Jurkat, Clone E6-1 (cell line): ENCODE measurements at regions not wholly inside any gene's neighbourhood (a gene's known extent, or its start where the extent isn't known, plus 50 kb on each side); places are given as distances from the start of the nearest gene placed in this dataset.

Source experiments
- DNase-seq: peaks from one replicate; pipeline ENCODE4 v3.0.0-alpha.2; 2011; ENCODE audit warnings: low read depth, low spot score
- H3K4me3 ChIP-seq: 2 replicates; pipeline ENCODE4 v1.5.1; 2011; ENCODE audit warnings: mild to moderate bottlenecking, low read length, control low read depth, moderate library complexity

GRCh38 chr3:80472961-80473360 is 705.2 kb upstream of the ROBO1 start:
- no peak for DNase-seq
- H3K4me3 ChIP-seq = no peak overlapping the region

- DNase-seq = no peak
- H3K4me3 ChIP-seq = no peak overlapping the region
Measured at GRCh38 chr3:80472459-80472858, 704.7 kb upstream of the ROBO1 start.

GRCh38 chr3:80470433-80470832 is 702.6 kb upstream of the ROBO1 start:
- H3K4me3 ChIP-seq = no peak overlapping the region
- no peak for DNase-seq

GRCh38 chr3:80465746-80466145 is 697.9 kb upstream of the ROBO1 start:
- no peak for DNase-seq
- no peak overlapping the region for H3K4me3 ChIP-seq

GRCh38 chr3:80451393-80451792 is 683.6 kb upstream of the ROBO1 start:
- no peak for DNase-seq
- H3K4me3 ChIP-seq = no peak overlapping the region

GRCh38 chr3:80445641-80446040 is 677.8 kb upstream of the ROBO1 start:
- no peak for DNase-seq

GRCh38 chr3:80445053-80445452 is 677.3 kb upstream of the ROBO1 start:
- no peak for DNase-seq
- no peak overlapping the region for H3K4me3 ChIP-seq

More at GRCh38 chr3:80445641-80446040, 677.8 kb upstream of the ROBO1 start:
- H3K4me3 ChIP-seq = no peak overlapping the region

- DNase-seq = no peak
- H3K4me3 ChIP-seq = no peak overlapping the region
Measured at GRCh38 chr3:80439490-80439889, 671.7 kb upstream of the ROBO1 start.

- no peak overlapping the region for H3K4me3 ChIP-seq
- no peak for DNase-seq
Measured at GRCh38 chr3:80434366-80434765, 666.6 kb upstream of the ROBO1 start.

GRCh38 chr3:80424951-80425350 is 657.2 kb upstream of the ROBO1 start:
- DNase-seq = no peak
- no peak overlapping the region for H3K4me3 ChIP-seq

- no peak for DNase-seq
- H3K4me3 ChIP-seq = no peak overlapping the region
Measured at GRCh38 chr3:80408030-80408721, 640.4 kb upstream of the ROBO1 start.

GRCh38 chr3:80405618-80406017 is 637.8 kb upstream of the ROBO1 start:
- no peak overlapping the region for H3K4me3 ChIP-seq
- DNase-seq = no peak

- no peak overlapping the region for H3K4me3 ChIP-seq
- no peak for DNase-seq
Measured at GRCh38 chr3:80395023-80395422, 627.2 kb upstream of the ROBO1 start.

- DNase-seq = no peak
- no peak overlapping the region for H3K4me3 ChIP-seq
Measured at GRCh38 chr3:80391573-80391972, 623.8 kb upstream of the ROBO1 start.

GRCh38 chr3:80384811-80385210 is 617.0 kb upstream of the ROBO1 start:
- no peak for DNase-seq
- no peak overlapping the region for H3K4me3 ChIP-seq

- no peak overlapping the region for H3K4me3 ChIP-seq
- DNase-seq = no peak
Measured at GRCh38 chr3:80374423-80374822, 606.6 kb upstream of the ROBO1 start.

GRCh38 chr3:80368616-80369015 is 600.8 kb upstream of the ROBO1 start:
- DNase-seq = no peak
- no peak overlapping the region for H3K4me3 ChIP-seq

GRCh38 chr3:80366808-80367548 is 599.2 kb upstream of the ROBO1 start:
- no peak for DNase-seq
- no peak overlapping the region for H3K4me3 ChIP-seq

- DNase-seq = no peak
- H3K4me3 ChIP-seq = no peak overlapping the region
Measured at GRCh38 chr3:80357761-80358160, 590.0 kb upstream of the ROBO1 start.

GRCh38 chr3:80355144-80355543 is 587.3 kb upstream of the ROBO1 start:
- no peak overlapping the region for H3K4me3 ChIP-seq
- DNase-seq = no peak

GRCh38 chr3:80351201-80351600 is 583.4 kb upstream of the ROBO1 start:
- no peak overlapping the region for H3K4me3 ChIP-seq
- no peak for DNase-seq
